AG09319 (cell line): ENCODE measurements at regions not wholly inside any gene's neighbourhood (a gene's known extent, or its start where the extent isn't known, plus 50 kb on each side); places are given as distances from the start of the nearest gene placed in this dataset.
"Not testable (repeated sequence)": the region's sequence is repeated elsewhere in the genome, so short reads cannot be mapped to it uniquely, and the experiment has no call there.

ENCODE experiments used
- DNase-seq: peaks from one replicate; pipeline ENCODE4 v3.0.0-alpha.2; 2010; ENCODE audit warnings: low read depth; ENCODE audit errors: extremely low read depth
- CTCF ChIP-seq: IDR thresholded peaks from 2 replicates; pipeline ENCODE4 v1.5.1; 2011; ENCODE audit warnings: low read depth, mild to moderate bottlenecking, inconsistent platforms, low read length, moderate library complexity

DNA sequence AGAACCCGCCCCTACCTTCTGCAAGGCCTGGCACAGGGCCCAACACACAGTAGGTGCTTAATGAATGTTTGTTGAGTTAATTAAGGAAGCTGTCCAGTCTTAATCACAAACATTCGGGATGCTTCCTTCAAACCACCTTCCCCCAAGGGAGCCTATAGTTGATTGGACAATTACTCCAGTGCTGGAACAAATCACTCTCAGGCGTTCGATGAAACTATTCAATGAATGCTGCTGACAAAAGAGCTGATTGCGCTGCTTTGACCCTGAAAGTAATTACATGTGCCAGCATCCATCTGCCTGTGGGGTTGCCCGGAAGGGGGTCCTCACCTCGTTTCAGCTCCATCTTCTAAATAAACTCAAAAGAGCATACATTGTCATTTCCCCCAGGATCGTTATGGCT is 112.0 kb upstream of the SRSF6 start:
- no peak for DNase-seq
- TF ChIP-seq CTCF, result no peak

DNA sequence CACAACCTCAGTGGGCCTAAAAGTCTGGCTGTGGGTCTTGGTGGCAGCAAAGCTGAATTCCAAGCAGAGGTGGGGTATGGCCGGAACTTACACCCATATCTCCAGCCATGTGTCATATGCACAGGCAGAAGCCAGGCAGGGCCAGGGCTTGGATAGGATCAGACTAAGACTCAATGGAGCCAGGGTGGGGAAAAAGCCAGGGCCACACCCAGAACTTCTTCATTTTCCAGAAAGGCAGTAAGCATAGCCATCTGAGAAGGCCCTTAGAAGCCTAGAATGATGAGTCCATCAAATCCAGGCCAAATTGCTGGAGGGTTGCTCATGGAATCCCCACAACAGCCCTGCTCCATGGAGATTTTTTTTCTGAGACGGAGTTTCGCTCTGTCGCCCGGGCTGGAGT is 116.2 kb upstream of the SRSF6 start:
- no peak for DNase-seq
- TF ChIP-seq CTCF, result no peak

DNA sequence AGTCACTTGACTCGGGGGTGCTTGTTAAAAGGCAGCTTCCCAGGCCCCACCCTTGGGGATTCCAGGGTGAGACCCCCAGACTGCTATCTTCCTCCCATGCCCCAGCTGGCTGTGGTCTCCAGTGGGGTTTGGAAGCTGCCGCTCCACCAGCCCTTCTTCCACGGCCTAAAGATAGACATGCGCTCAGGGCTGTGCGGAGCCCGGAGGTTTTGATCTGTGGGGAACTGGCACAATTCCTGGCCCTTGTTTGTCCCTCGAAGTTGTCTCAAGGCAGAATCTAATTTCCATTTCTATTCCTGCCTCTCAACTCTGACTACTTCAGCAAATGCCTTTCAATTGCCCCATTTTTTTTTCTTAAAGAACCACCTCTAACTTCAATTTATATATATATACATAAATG is 120.7 kb upstream of the SRSF6 start:
- DNase-seq, result no peak
- no peak for TF ChIP-seq CTCF

- TF ChIP-seq CTCF, result no peak
- DNase-seq, result no peak
These were observed 123.6 kb upstream of the SRSF6 start for GRCh38 chr20:43334080-43334479.

DNA sequence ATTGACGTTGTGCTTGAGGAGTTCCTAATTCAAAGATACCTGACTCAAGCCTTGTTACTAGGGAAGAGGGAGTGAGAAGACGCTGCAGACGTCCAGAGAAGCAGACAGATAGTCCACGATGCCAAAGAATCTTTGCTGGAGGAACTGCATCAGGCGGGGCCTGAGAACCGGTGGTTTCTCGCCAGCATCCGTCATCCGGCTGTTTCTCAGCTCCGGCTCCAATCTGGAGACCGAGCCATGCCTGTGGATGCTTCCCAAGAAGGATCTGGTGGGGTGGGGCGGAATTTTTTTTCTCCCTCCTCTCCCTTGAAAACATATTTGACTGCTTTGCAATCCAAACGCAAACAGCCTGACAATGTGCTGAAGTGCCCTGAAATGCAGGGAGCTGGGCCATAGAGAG is 125.8 kb upstream of the SRSF6 start:
- DNase-seq, result no peak
- TF ChIP-seq CTCF, result no peak

GRCh38 chr20:43328697-43329096 is 129.0 kb upstream of the SRSF6 start:
- no peak for TF ChIP-seq CTCF
- no peak for DNase-seq

DNA sequence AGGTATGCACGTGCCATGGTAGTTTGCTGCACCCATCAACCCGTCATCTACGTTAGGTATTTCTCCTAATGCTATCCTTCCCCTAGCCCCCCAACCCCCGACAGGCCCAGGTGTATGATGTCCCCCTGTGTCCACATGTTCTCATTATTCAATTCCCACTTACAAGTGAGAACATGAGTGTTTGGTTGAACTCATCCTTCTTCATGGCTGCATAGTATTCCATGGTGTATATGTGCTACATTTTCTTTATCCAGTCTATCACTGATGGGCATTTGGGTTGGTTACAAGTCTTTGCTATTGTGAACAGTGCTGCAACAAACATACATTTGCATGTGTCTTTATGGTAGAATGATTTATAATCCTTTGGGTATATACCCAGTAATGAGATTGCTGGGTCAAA is 130.5 kb upstream of the SRSF6 start:
- not testable (repeated sequence) for DNase-seq

DNA sequence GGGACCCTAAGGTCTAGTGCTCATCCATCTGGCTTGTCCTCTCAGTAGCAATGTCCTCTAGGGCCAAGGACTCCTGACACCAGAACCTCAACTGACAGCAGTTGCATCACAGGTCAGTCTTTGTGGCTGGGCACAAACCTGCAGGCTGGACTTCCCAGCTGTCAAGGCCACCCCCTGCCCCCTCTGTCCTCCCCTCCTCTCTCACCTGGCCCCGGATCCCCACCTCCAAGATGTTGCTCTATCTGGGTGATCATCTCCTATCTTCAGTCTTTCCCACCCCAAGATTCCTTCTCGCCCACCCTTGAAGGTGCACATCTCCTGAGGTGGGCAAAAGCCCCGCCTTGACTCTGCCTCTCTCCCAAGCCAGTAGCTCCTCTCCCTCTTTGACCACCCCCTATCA is 131.8 kb upstream of the SRSF6 start:
- TF ChIP-seq CTCF, result no peak
- no peak for DNase-seq
